Ascending aorta (tissue), 2 donors: ENCODE measurements at regions not wholly inside any gene's neighbourhood (a gene's known extent, or its start where the extent isn't known, plus 50 kb on each side); places are given as distances from the start of the nearest gene placed in this dataset.

Experiments
- DNase-seq, 2 donors: peaks; one replicate each; pipeline ENCODE4 v3.0.0-alpha.2; 2019; ENCODE audit warnings: low spot score in 2 of 2
- H3K27ac ChIP-seq, 2 donors: fragments of 200-600 bp; sonication (generic); one replicate each; pipeline ENCODE4 v1.5.1; 2016 to 2017; ENCODE audit warnings: mild to moderate bottlenecking in 1 of 2
- H3K27me3 ChIP-seq: fragments of 200-600 bp; sonication (generic); one replicate; pipeline ENCODE4 v1.5.1; 2017
- H3K36me3 ChIP-seq, 2 donors: fragments of 200-600 bp; sonication (generic); one replicate each; pipeline ENCODE4 v1.5.1; 2016
- H3K4me1 ChIP-seq, 2 donors: fragments of 200-600 bp; sonication (generic); one replicate each; pipeline ENCODE4 v1.5.1; 2016 to 2017; ENCODE audit warnings: mild to moderate bottlenecking in 1 of 2
- H3K4me3 ChIP-seq, 2 donors: fragments of 200-600 bp; sonication (generic); one replicate each; pipeline ENCODE4 v1.5.1; 2016 to 2017; ENCODE audit warnings: mild to moderate bottlenecking in 1 of 2
- H3K9me3 ChIP-seq, 2 donors: fragments of 200-600 bp; sonication (generic); one replicate each; pipeline ENCODE4 v1.5.1; 2016
- intact Hi-C: fragments of 100-400 bp; cut with DNase I; formaldehyde crosslinking; loops from one replicate; pipeline ENCODE4 v1.15.1; 2023
- TF ChIP-seq, protein P1 (sequence below), 3 experiments: fragments of 200-600 bp in 2 of 3; fragments of 450-650 bp in 1 of 3; sonication (generic) in 2 of 3; IDR thresholded peaks; one replicate each; pipeline ENCODE4 v1.5.1; 2016 to 2019; ENCODE audit warnings: antibody characterized with exemption in 3 of 3, mild to moderate bottlenecking in 1 of 3, moderate library complexity in 1 of 3

- TF ChIP-seq, protein P1, sequence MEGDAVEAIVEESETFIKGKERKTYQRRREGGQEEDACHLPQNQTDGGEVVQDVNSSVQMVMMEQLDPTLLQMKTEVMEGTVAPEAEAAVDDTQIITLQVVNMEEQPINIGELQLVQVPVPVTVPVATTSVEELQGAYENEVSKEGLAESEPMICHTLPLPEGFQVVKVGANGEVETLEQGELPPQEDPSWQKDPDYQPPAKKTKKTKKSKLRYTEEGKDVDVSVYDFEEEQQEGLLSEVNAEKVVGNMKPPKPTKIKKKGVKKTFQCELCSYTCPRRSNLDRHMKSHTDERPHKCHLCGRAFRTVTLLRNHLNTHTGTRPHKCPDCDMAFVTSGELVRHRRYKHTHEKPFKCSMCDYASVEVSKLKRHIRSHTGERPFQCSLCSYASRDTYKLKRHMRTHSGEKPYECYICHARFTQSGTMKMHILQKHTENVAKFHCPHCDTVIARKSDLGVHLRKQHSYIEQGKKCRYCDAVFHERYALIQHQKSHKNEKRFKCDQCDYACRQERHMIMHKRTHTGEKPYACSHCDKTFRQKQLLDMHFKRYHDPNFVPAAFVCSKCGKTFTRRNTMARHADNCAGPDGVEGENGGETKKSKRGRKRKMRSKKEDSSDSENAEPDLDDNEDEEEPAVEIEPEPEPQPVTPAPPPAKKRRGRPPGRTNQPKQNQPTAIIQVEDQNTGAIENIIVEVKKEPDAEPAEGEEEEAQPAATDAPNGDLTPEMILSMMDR (IDR thresholded peaks at IDR 0.05) = no peak
- no peaks in the 10 kb centered on the region for H3K9me3 ChIP-seq
- H3K36me3 ChIP-seq = no peaks in the 10 kb centered on the region
- no peaks in the 10 kb centered on the region for H3K4me1 ChIP-seq
- H3K27me3 ChIP-seq = no peaks in the 10 kb centered on the region
- H3K4me3 ChIP-seq = no peak overlapping the region
- no peak overlapping the region for H3K27ac ChIP-seq
- DNase-seq = no peak
- intact Hi-C loops = no loop called here
These were observed 986.5 kb upstream of the WWC1 start for GRCh38 chr5:167304834-167305469.

DNA sequence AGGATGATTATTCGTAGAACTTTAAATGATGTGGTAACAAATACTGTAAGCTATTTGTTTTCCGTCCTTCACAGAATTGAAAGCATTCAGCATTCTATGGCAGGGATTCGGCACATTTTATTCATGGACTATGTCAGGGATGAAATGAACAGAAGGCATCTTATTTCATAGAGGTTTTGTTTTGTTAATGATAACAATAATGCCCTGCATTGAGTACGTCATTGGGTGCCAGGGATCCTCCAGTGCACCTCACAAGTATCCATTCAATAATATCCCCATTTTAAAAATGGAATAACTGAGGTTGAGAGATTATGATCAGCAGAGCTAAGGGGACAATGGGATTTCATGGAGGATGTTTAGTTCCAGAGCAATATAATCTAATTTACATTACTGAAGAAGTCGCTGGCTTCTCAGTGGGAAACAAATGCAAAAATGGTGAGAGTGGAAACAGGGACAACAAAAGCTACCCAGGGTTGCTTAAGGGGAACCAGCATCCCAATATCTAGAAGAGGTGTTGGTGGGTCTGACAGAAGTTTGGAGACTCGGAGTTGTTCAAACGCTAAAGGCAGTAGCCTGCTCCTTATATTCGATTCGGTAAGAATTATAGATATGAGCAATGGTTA, 985.7 kb upstream of the WWC1 start:
- TF ChIP-seq, protein P1 (IDR thresholded peaks at IDR 0.05) = no peak
- no peak for DNase-seq
- Histone ChIP-seq H3K36me3 (no peaks in the 10 kb centered on the region), H3K27ac (no peak overlapping the region), H3K4me1 (no peaks in the 10 kb centered on the region), H3K9me3 (no peaks in the 10 kb centered on the region), H3K4me3 (no peak overlapping the region), H3K27me3 (no peaks in the 10 kb centered on the region)
- intact Hi-C loops = no loop called here

- H3K4me3 ChIP-seq = no peak overlapping the region
- H3K9me3 ChIP-seq = no peaks in the 10 kb centered on the region
- H3K36me3 ChIP-seq = no peaks in the 10 kb centered on the region
- H3K27ac ChIP-seq = no peak overlapping the region
- intact Hi-C loops = no loop called here
- H3K4me1 ChIP-seq = no peaks in the 10 kb centered on the region
- TF ChIP-seq, protein P1 (IDR thresholded peaks at IDR 0.05) = no peak
- DNase-seq = no peak
- H3K27me3 ChIP-seq = no peaks in the 10 kb centered on the region
These were observed 984.4 kb upstream of the WWC1 start for GRCh38 chr5:167307042-167307441.

- Histone ChIP-seq H3K36me3 (no peaks in the 10 kb centered on the region), H3K9me3 (no peaks in the 10 kb centered on the region), H3K4me1 (no peaks in the 10 kb centered on the region), H3K27ac (no peak overlapping the region), H3K27me3 (no peaks in the 10 kb centered on the region), H3K4me3 (no peak overlapping the region)
- intact Hi-C loops = no loop called here
- TF ChIP-seq, protein P1 (IDR thresholded peaks at IDR 0.05) = no peak
- no peak for DNase-seq
These were observed 983.0 kb upstream of the WWC1 start for GRCh38 chr5:167308466-167308865.

DNA sequence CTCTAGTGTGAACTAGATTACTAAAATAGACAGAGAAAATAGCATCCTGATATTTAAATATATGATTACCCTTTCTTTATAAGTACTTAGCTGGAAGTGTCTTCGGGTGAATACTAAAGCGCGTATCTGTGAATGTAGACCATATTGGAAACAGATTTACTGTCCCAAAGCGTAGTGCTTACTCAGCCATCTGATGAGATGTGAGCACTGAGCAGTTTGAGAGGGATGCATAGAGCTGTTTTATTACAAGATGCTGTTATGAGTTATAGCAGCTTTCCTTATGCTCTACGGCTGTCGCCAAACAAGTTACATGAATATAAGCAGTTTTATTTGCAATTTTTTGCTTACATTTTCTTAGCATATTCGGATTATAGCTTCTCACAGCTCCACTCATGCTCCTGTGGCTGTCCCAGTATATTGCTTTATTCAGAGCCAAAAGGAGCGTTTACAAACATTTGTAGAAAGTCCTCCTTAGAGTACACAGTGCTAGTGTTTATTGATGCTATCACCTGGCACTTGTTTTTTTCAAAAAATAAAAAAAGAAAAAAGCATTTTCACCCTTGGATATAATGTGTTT, 981.4 kb upstream of the WWC1 start:
- Histone ChIP-seq H3K9me3 (no peaks in the 10 kb centered on the region), H3K27ac (no peak overlapping the region), H3K36me3 (no peaks in the 10 kb centered on the region), H3K4me3 (no peak overlapping the region), H3K27me3 (no peaks in the 10 kb centered on the region), H3K4me1 (no peaks in the 10 kb centered on the region)
- no peak for DNase-seq
- intact Hi-C loops = no loop called here
- TF ChIP-seq, protein P1 (IDR thresholded peaks at IDR 0.05) = no peak
